Adrenal gland (tissue), 9 donors: ENCODE measurements at regions not wholly inside any gene's neighbourhood (a gene's known extent, or its start where the extent isn't known, plus 50 kb on each side); places are given as distances from the start of the nearest gene placed in this dataset.
"Not testable (repeated sequence)": the region's sequence is repeated elsewhere in the genome, so short reads cannot be mapped to it uniquely, and the experiment has no call there.

Source experiments
- DNase-seq, 7 donors: peaks; one replicate each; pipeline ENCODE4 v3.0.0-alpha.2; 2019 to 2020
- H3K27ac ChIP-seq, 5 donors: fragments of 200-600 bp; sonication (generic) in 4 of 5; 1 replicate in 3 of 5; 2 replicates in 2 of 5; pipeline versions ENCODE4 v1.5.1 to v1.8.0; 2016 to 2020; ENCODE audit warnings: mild to moderate bottlenecking in 1 of 5
- H3K27me3 ChIP-seq: fragments of 200-600 bp; 2 replicates; pipeline ENCODE4 v1.8.0; 2021
- H3K36me3 ChIP-seq, 2 donors: fragments of 200-600 bp; replicated peaks in 1 of 2; 1 replicate in 1 of 2; 2 replicates in 1 of 2; pipeline versions ENCODE4 v1.5.1 to v1.8.0; 2018 to 2022
- H3K4me1 ChIP-seq, 2 donors: fragments of 200-600 bp; replicated peaks in 1 of 2; 1 replicate in 1 of 2; 2 replicates in 1 of 2; pipeline versions ENCODE4 v1.5.1 to v1.8.0; 2018 to 2021
- H3K4me3 ChIP-seq, 4 donors: fragments of 200-600 bp; sonication (generic) in 3 of 4; one replicate each; pipeline ENCODE4 v1.5.1; 2016 to 2018
- H3K9me3 ChIP-seq, 3 donors: fragments of 200-600 bp; sonication (generic) in 1 of 3; replicated peaks in 1 of 3; 1 replicate in 2 of 3; 2 replicates in 1 of 3; pipeline versions ENCODE4 v1.5.1 to v1.8.0; 2016 to 2021
- CTCF ChIP-seq, 6 experiments: fragments of 450-650 bp in 4 of 6; fragments of 200-600 bp in 2 of 6; sonication (generic) in 1 of 6; IDR thresholded peaks; 1 replicate in 5 of 6; 2 replicates in 1 of 6; pipeline versions ENCODE4 v1.5.1 to v1.8.0; 2016 to 2021; ENCODE audit warnings: antibody characterized with exemption in 6 of 6, mild to moderate bottlenecking in 2 of 6, moderate library complexity in 1 of 6
- POLR2A ChIP-seq, 2 donors: fragments of 450-650 bp; IDR thresholded peaks; one replicate each; pipeline ENCODE4 v1.6.1; 2017; ENCODE audit warnings: antibody characterized with exemption in 2 of 2, mild to moderate bottlenecking in 2 of 2, moderate library complexity in 1 of 2
- WGBS, 4 donors: extraction: QIAGEN DNeasy Blood & Tissue Kit in 2 of 4; methylation state at CpG; one replicate each; pipeline versions ENCODE4 v1.1.5 to v1.1.7; 2013 to 2017; 5-methylcytosine and 5-hydroxymethylcytosine counted together
- intact Hi-C, 2 donors: fragments of 100-400 bp; cut with DNase I; formaldehyde crosslinking; loops; one replicate each; pipeline versions ENCODE4 v1.14.1 to v1.15.0; 2022 to 2023
- donor health status: healthy with polysubstance abuse.
- donor health status: Bipolar disorder and iron deficiency.
- donor health status: DM: yes; HTN: yes; CAD: no.
- donor health status: DM: no; HTN: no; CAD: no.
- donor health status: DM: no; HTN: no; CAD: no.

GRCh38 chr22:10735075-10735474, 4792.9 kb upstream of the OR11H1 start:
- H3K27ac ChIP-seq, H3K27me3 ChIP-seq, H3K36me3 ChIP-seq, H3K4me1 ChIP-seq, intact Hi-C loops, H3K4me3 ChIP-seq, H3K9me3 ChIP-seq, DNase-seq: not testable (repeated sequence)
- WGBS, 4 donors = 45 to 66% (median 57%) methylated on average over 2 of the region's 2 CpGs

GRCh38 chr22:10736879-10737278, 4791.1 kb upstream of the OR11H1 start:
- not testable (repeated sequence) for H3K27me3 ChIP-seq, H3K9me3 ChIP-seq, H3K4me1 ChIP-seq

GRCh38 chr22:10737931-10738330, 4790.1 kb upstream of the OR11H1 start:
- WGBS, 4 donors = 67 to 74% (median 70%) methylated on average over 2 of the region's 2 CpGs
- H3K36me3 ChIP-seq, intact Hi-C loops, H3K4me3 ChIP-seq, H3K27ac ChIP-seq, H3K9me3 ChIP-seq, H3K27me3 ChIP-seq, H3K4me1 ChIP-seq, DNase-seq: not testable (repeated sequence)

More at GRCh38 chr22:10736879-10737278, 4791.1 kb upstream of the OR11H1 start:
- DNase-seq, H3K4me3 ChIP-seq, intact Hi-C loops, H3K27ac ChIP-seq, H3K36me3 ChIP-seq: not testable (repeated sequence)
- WGBS, 4 donors = 59 to 78% (median 69%) methylated on average over 2 of the region's 2 CpGs

GRCh38 chr22:10741210-10741609, 4786.8 kb upstream of the OR11H1 start:
- no peak for TF ChIP-seq CTCF (IDR thresholded peaks at IDR 0.05)
- no peak for TF ChIP-seq POLR2A (IDR thresholded peaks at IDR 0.05)
- no peak overlapping the region for H3K4me3 ChIP-seq
- no peak for DNase-seq
- intact Hi-C loops = no loop called here
- WGBS, 4 donors = 57 to 69% (median 63%) methylated on average over 23 to 30 of the region's 30 CpGs
- no peaks in the 10 kb centered on the region for H3K9me3 ChIP-seq
- H3K36me3 ChIP-seq = no peaks in the 10 kb centered on the region
- no peaks in the 10 kb centered on the region for H3K4me1 ChIP-seq
- H3K27ac ChIP-seq = no peak overlapping the region
- H3K27me3 ChIP-seq = no peaks in the 10 kb centered on the region

GRCh38 chr22:10741776-10742630, 4786.0 kb upstream of the OR11H1 start:
- 60 to 72% (median 64%) methylated on average over 72 to 76 of the region's 76 CpGs for WGBS, 4 donors
- intact Hi-C loops, H3K27me3 ChIP-seq, H3K4me3 ChIP-seq, H3K36me3 ChIP-seq, H3K9me3 ChIP-seq, DNase-seq, H3K4me1 ChIP-seq, H3K27ac ChIP-seq: not testable (repeated sequence)

- H3K27me3 ChIP-seq, DNase-seq, intact Hi-C loops, H3K4me1 ChIP-seq, H3K36me3 ChIP-seq, H3K4me3 ChIP-seq, H3K27ac ChIP-seq, H3K9me3 ChIP-seq: not testable (repeated sequence)
- 70 to 78% (median 72%) methylated on average over 5 of the region's 5 CpGs for WGBS, 4 donors
Observed at GRCh38 chr22:10746382-10746781, 4781.6 kb upstream of the OR11H1 start.

- H3K27ac ChIP-seq, H3K4me1 ChIP-seq, H3K9me3 ChIP-seq, H3K27me3 ChIP-seq, H3K4me3 ChIP-seq, intact Hi-C loops, DNase-seq, H3K36me3 ChIP-seq: not testable (repeated sequence)
- 43 to 53% (median 49%) methylated on average over 6 of the region's 6 CpGs for WGBS, 4 donors
Observed at GRCh38 chr22:10747227-10747626, 4780.8 kb upstream of the OR11H1 start.

- H3K9me3 ChIP-seq, H3K27me3 ChIP-seq, DNase-seq, H3K4me3 ChIP-seq, H3K4me1 ChIP-seq, H3K27ac ChIP-seq, intact Hi-C loops, H3K36me3 ChIP-seq: not testable (repeated sequence)
Observed at GRCh38 chr22:10748751-10749150, 4779.2 kb upstream of the OR11H1 start.

GRCh38 chr22:10749423-10749822, 4778.6 kb upstream of the OR11H1 start:
- H3K27ac ChIP-seq, H3K36me3 ChIP-seq, H3K9me3 ChIP-seq, H3K27me3 ChIP-seq, DNase-seq, H3K4me1 ChIP-seq, intact Hi-C loops, H3K4me3 ChIP-seq: not testable (repeated sequence)
- 31 to 38% (median 33%) methylated on average over 2 of the region's 2 CpGs for WGBS, 4 donors

GRCh38 chr22:10753566-10753965, 4774.4 kb upstream of the OR11H1 start:
- H3K27ac ChIP-seq, intact Hi-C loops, H3K9me3 ChIP-seq, H3K4me3 ChIP-seq, DNase-seq, H3K27me3 ChIP-seq, H3K4me1 ChIP-seq, H3K36me3 ChIP-seq: not testable (repeated sequence)
- WGBS, 4 donors = 33 to 57% (median 41%) methylated on average over 1 of the region's 1 CpG
